ENCODE measurements at regions not wholly inside any gene's neighbourhood (a gene's known extent, or its start where the extent isn't known, plus 50 kb on each side); places are given as distances from the start of the nearest gene placed in this dataset.

- TF ChIP-seq POLR2A (IDR thresholded peaks at IDR 0.05; ENCODE audit: extremely low read depth, insufficient read length) = no peak
- TF ChIP-seq CTCF (IDR thresholded peaks at IDR 0.05; ENCODE audit: low read depth, low read length) = no peak
- TF ChIP-seq MAX (IDR thresholded peaks at IDR 0.05; ENCODE audit: low read depth, low read length) = no peak
Measured at GRCh38 chr10:121309164-121309563, 289.1 kb downstream of the FGFR2 start.
